Activated naive CD8-positive, alpha-beta T cell treated with anti-CD3 and anti-CD28 coated beads, Interleukin-2, amount 50 U/mL, for 16 hours (primary cell): ENCODE measurements at regions not wholly inside any gene's neighbourhood (a gene's known extent, or its start where the extent isn't known, plus 50 kb on each side); places are given as distances from the start of the nearest gene placed in this dataset.

Source experiments
- DNase-seq: peaks from one replicate; pipeline ENCODE4 v3.0.0-alpha.2; 2020; ENCODE audit warnings: low read depth, low spot score

GRCh38 chr20:1712634-1713624 is 55.4 kb upstream of the SIRPG start:
- no peak for DNase-seq

DNA sequence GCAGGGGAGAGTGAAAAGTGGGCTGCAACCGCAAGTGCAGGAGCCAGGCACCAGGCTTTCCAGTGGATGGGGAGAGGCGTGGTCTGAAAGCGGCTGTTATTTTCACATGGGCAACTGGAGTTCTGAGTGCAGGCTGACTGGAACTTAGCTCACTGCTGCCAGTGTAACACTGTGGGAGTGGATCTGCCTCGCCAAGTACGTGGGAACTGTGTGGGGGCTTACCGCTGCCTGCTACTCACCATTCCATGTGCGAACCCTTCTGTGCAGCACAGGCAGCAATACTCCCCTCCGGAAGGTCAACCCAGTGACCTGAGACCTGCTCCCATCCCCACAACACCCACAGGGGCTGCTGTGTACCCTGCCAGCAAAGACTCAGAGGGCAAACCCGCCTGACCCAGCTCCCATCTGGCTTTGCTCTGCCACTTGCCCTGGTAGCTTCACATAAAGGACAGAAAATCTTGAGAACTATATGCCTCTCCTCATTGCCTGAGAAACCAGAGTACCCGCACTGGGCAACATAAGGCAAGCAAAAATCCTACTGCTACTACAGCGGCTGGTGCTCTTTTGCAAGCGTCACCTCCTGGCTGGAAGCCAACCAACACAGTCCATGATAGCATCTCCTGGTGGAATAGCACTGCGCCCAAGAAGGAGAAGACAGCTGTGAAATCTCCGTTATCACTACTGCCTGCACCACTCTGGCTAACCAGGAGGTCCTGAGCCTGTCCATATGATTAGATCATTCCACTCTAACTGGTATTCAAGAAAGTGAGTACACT is 54.4 kb upstream of the SIRPG start:
- no peak for DNase-seq

DNA sequence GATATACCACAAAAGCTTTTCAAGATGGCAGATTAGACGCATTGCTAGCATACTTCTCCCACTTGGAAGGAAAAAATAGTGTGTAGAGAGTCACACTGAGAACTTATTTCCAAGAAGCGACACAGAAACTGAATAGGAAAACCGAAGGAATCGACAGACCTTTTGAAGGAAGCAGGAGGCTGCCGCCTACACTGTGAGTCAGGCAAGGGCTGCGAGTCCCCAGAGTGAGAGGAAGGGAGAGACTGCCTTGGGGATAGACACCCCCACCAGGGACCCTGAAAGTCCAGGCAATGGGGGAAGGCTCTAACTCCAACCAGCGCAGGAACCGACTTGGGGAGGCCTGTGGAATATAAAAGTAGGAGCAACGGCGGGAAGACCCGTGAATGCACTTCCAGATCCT is 53.7 kb upstream of the SIRPG start:
- no peak for DNase-seq

GRCh38 chr20:1710484-1710883 is 52.9 kb upstream of the SIRPG start:
- no peak for DNase-seq

- no peak for DNase-seq
Observed at GRCh38 chr20:1707588-1708449, 50.2 kb upstream of the SIRPG start.
